Fibroblast of skin of right quadriceps (primary cell): ENCODE measurements at regions not wholly inside any gene's neighbourhood (a gene's known extent, or its start where the extent isn't known, plus 50 kb on each side); places are given as distances from the start of the nearest gene placed in this dataset.
A peak's percentile ranks its signal among the peaks of the same experiment; 100 is the strongest.
"Not testable (repeated sequence)": the region's sequence is repeated elsewhere in the genome, so short reads cannot be mapped to it uniquely, and the experiment has no call there.

Source experiments
- DNase-seq: peaks from one replicate; pipeline ENCODE4 v3.0.0-alpha.2; 2013

- DNase-seq, result not testable (repeated sequence)
Observed at GRCh38 chr9:95391271-95391670, 73.8 kb upstream of the FANCC start.

DNA sequence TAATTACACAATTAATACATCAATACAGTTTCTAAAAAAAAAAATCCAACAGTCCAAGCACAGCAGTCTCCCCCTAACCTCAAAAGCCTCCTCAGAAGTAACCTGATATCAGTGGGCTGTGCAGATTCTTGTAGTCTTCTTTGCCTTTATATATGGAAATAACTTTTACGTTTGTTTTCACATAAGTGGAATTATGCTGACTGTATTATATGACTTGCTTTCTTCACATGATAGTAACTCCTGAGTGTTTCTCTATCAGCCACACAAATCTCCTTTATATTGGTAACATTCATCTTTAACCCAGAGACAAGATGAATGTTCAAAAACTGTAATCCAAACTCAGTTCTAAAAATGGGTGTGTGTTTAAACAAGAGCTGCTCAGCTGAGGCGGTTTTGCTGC is 71.9 kb upstream of the FANCC start:
- DNase-seq, result no peak

DNA sequence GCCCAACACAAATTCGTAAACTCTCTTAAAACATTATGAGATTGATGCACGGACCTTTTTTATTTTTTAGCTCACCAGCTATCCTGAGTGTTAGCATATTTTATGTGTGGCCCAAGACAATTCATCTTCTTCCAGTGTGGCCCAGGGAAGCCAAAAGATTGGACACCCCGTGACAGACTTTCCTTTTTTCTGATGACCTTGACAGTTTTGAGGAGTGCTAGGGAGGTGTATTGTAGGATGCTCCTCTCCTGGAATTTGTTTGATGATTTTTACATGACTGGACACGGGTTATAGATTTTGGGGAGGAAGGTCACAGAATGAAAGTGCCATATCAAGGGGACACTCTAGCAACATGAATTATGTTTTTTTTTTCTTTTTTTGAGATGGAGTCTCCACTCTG is 69.3 kb upstream of the FANCC start:
- no peak for DNase-seq

GRCh38 chr9:95385521-95385920 is 68.0 kb upstream of the FANCC start:
- no peak for DNase-seq

- DNase-seq, result peak; percentile 23
Observed at GRCh38 chr9:95383845-95384244, 66.3 kb upstream of the FANCC start.

DNA sequence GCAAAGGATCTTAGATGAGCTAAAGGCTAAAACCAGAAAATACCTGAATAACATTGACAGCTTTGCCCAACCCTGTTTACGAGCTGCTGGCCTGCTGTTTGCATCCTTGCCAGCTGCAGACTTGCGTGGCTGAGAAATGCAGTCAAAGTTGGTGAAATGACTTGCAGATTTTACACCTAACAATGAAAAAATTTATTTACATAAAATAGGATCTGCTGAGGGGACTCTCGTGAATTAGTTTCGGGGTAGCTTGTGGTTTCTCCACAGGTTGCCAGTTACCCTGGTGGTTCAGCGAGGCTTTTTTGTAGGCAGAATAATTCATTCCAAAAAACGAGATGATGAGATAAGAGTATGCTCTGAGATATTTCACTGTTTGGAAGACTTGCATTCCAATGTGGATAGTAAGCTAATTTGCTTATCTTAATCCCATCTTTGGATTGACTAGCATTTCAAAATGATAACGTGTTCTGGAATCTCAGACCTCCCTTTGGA is 65.7 kb upstream of the FANCC start:
- DNase-seq, result peak; percentile 94

DNA sequence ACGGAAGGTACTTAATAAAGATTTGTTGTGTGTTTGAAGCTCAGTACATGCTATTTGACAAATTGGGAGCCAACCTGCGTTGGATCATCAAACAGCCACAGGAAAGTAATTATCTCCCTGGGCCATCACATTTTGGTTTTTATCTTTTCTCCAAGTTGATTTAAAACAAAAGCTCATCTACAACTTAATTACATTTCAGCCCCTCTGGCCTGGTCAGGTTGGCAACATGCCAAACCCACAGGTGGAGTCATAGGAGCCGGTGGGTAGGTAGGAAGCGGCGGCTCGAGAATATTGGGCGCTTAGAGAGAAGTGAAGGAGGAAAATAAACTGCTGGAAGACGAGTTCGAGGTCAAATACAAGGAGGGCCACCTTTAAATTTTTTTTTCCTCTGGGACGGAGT is 64.9 kb upstream of the FANCC start:
- DNase-seq, result no peak

DNA sequence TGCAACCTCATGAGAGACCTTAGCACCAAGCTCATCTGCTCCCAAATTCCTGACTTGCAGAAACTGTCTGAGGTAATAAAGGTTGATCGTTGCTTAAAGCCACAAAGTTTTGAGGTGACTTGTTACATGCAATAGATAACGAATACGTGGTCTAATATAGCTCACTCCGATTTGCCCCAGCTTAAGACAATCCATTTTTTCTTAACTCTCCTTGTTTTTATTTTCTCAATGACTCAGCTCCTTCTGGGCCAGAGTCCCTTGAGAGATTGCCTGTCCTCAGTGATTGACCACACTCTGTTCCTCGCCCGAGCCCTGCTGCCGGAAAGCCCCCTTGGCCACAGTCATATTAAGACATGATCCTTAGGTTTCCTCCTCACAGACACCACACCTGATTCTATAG is 63.7 kb upstream of the FANCC start:
- DNase-seq, result peak; percentile 55

GRCh38 chr9:95379630-95380029 is 62.1 kb upstream of the FANCC start:
- no peak for DNase-seq

DNA sequence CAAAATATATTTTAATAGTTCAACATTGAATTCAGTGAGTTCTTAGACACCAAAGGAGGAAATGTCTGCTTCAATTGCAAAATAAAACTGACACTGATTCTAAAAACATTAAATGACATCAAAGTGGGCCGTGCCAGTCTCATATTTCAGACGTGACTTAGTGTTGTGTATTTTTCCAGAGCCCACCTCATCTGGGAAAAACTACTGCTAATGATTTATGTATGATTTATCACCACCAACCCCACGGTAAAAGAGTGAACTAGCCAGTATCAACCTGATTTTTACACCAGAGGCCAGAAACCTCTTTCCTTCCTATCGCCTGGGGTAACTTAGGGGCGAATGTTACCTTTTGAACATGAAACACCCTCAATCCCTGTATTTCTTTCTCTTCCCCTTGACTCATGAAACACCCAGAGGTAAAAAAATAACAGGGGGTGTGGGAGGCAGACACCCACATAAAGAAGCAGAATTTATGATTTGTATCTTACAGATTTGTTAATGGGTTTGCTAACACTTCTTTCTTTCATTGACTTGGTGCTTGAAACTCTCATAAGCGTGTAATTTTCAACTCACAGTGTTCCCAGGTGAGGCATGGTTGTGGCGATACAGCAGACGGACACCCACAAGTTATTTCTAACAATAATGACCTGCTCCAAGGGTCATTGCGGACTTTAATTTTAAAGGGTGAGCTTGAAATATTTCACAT is 56.4 kb upstream of the FANCC start:
- DNase-seq, result no peak

DNA sequence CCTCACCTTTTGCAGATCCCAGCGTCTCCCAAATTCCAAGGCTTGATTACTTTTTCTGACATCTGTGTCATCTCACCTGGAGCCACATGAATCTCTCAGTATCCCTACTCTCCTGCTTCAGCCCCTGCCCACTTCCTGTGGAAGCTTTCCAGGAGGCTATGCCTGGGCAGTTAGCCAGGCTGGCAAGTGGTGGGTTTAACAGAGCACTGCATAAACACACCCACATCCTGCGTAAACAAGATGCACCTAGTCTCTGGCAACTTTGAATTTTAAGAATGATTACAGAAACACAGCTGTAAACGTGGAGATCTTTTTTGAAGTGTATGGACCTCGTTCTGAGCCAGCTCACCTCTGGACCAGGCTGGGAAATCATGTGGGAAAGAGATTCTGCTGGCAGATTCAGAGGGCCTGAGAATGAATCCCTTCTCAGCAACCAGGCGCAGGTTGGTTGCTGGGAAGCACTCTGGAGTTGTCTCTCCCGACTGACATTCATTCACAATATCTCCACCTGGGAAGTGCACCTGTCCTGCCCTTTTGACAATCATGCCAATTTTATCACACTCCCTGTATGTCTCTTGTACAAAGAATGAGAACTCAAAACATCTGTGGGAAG is 55.7 kb upstream of the FANCC start:
- no peak for DNase-seq

GRCh38 chr9:95370064-95370463 is 52.6 kb upstream of the FANCC start:
- peak; percentile 69 for DNase-seq

- no peak for DNase-seq
Observed at GRCh38 chr9:95368377-95369160, 51.1 kb upstream of the FANCC start.
